HG03025 (cell line): ENCODE measurements at regions not wholly inside any gene's neighbourhood (a gene's known extent, or its start where the extent isn't known, plus 50 kb on each side); places are given as distances from the start of the nearest gene placed in this dataset.

Experiments used
- ATAC-seq: cut with Tn5 transposase; IDR thresholded peaks from one replicate; pipeline ENCODE4 v1.9.1; 2021; ENCODE audit warnings: mild to moderate bottlenecking, moderate library complexity; ENCODE audit not compliant: unreplicated experiment, low FRiP score

- ATAC-seq = no peak
Measured at GRCh38 chr5:153421676-153422075, 68.8 kb upstream of the GRIA1 start.

- no peak for ATAC-seq
Measured at GRCh38 chr5:153425914-153426313, 64.6 kb upstream of the GRIA1 start.

GRCh38 chr5:153429761-153430380 lies 60.6 kb upstream of the GRIA1 start:
- ATAC-seq = no peak

- ATAC-seq = no peak
Measured at GRCh38 chr5:153432583-153432982, 57.9 kb upstream of the GRIA1 start.

GRCh38 chr5:153437251-153437650 lies 53.2 kb upstream of the GRIA1 start:
- no peak for ATAC-seq

- ATAC-seq = no peak
Measured at GRCh38 chr5:153439130-153439529, 51.3 kb upstream of the GRIA1 start.
